Activated naive CD8-positive, alpha-beta T cell treated with anti-CD3 and anti-CD28 coated beads, Interleukin-2, amount 10 ng/mL, durations not matched to agents 7 days and 5 days (primary cell): ENCODE measurements at regions not wholly inside any gene's neighbourhood (a gene's known extent, or its start where the extent isn't known, plus 50 kb on each side); places are given as distances from the start of the nearest gene placed in this dataset.
"Not testable (repeated sequence)": the region's sequence is repeated elsewhere in the genome, so short reads cannot be mapped to it uniquely, and the experiment has no call there.

Experiments used
- ATAC-seq: fragments of 150-1000 bp; cut with Tn5 transposase; one replicate; pipeline ENCODE4 v1.10.0; 2021; ENCODE audit warnings: low read depth, moderate library complexity
- POLR2A ChIA-PET: fragments of 350-600 bp; sonication (Branson Sonifier 250); formaldehyde crosslinking; loops from one replicate; lab custom pipeline; 2021; ENCODE audit warnings: antibody characterized with exemption; lab: Charles Lee
- DNase-seq: peaks from one replicate; pipeline ENCODE4 v3.0.0; 2021
- H3K27ac Mint-ChIP-seq: one replicate; pipeline ENCODE4 v1.8.0; 2022; ENCODE audit warnings: mild to moderate bottlenecking, mixed read lengths
- H3K27me3 Mint-ChIP-seq: one replicate; pipeline ENCODE4 v1.8.0; 2022; ENCODE audit warnings: mild to moderate bottlenecking, moderate library complexity, mixed read lengths
- H3K36me3 Mint-ChIP-seq: one replicate; pipeline ENCODE4 v1.8.0; 2021; ENCODE audit warnings: mild to moderate bottlenecking, mixed read lengths
- H3K4me1 Mint-ChIP-seq: one replicate; pipeline ENCODE4 v1.8.0; 2021; ENCODE audit warnings: mixed read lengths
- H3K4me3 Mint-ChIP-seq: one replicate; pipeline ENCODE4 v1.8.0; 2022; ENCODE audit warnings: mild to moderate bottlenecking, moderate library complexity, mixed read lengths
- H3K9me3 Mint-ChIP-seq: one replicate; pipeline ENCODE4 v1.8.0; 2021; ENCODE audit warnings: mixed read lengths

- peaks cover 7% of the 10 kb centered on the region for H3K9me3 Mint-ChIP-seq
- H3K4me1 Mint-ChIP-seq: no peaks in the 10 kb centered on the region
- no peaks in the 10 kb centered on the region for H3K27me3 Mint-ChIP-seq
- H3K4me3 Mint-ChIP-seq: no peak overlapping the region
- ATAC-seq: no peak
- H3K36me3 Mint-ChIP-seq: no peaks in the 10 kb centered on the region
- POLR2A ChIA-PET: no interaction called here
- no peak overlapping the region for H3K27ac Mint-ChIP-seq
- no peak for DNase-seq
Measured at GRCh38 chrX:861340-861890, 230.8 kb downstream of the SHOX start.

- no peaks in the 10 kb centered on the region for H3K27me3 Mint-ChIP-seq
- no peak overlapping the region for H3K27ac Mint-ChIP-seq
- peaks cover 7% of the 10 kb centered on the region for H3K9me3 Mint-ChIP-seq
- no peak for DNase-seq
- ATAC-seq: no peak
- POLR2A ChIA-PET: no interaction called here
- no peaks in the 10 kb centered on the region for H3K4me1 Mint-ChIP-seq
- no peaks in the 10 kb centered on the region for H3K36me3 Mint-ChIP-seq
- no peak overlapping the region for H3K4me3 Mint-ChIP-seq
Measured at GRCh38 chrX:859329-859728, 228.7 kb downstream of the SHOX start.

- DNase-seq: no peak
- Mint-ChIP-seq H3K36me3 (no peaks in the 10 kb centered on the region), H3K27me3 (no peaks in the 10 kb centered on the region), H3K27ac (no peak overlapping the region), H3K9me3 (peaks cover 7% of the 10 kb centered on the region), H3K4me3 (no peak overlapping the region), H3K4me1 (no peaks in the 10 kb centered on the region)
- no peak for ATAC-seq
- POLR2A ChIA-PET: no interaction called here
Measured at GRCh38 chrX:858542-859078, 228.0 kb downstream of the SHOX start.

DNA sequence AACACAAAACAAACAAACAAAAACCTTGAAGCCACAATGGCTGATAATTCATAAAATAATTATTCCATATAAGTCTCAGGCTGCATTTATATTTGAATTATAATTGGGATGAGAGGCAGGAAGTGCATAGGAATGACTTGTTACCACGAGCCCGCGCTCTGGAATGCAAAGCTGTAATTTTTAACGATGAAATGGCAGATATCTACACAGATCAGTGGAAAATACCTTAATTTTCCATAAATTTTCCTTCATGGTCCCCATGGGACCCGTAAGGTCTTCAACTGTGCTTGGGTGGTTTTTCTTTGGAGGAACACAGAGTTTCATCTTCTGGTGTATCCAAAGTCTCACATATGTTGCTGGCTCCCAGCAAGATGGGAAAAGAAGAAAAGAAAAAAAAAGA lies 226.8 kb downstream of the SHOX start:
- peaks cover 7% of the 10 kb centered on the region for H3K9me3 Mint-ChIP-seq
- no peaks in the 10 kb centered on the region for H3K4me1 Mint-ChIP-seq
- DNase-seq: no peak
- H3K27me3 Mint-ChIP-seq: no peaks in the 10 kb centered on the region
- no peak overlapping the region for H3K4me3 Mint-ChIP-seq
- POLR2A ChIA-PET: no interaction called here
- H3K36me3 Mint-ChIP-seq: no peaks in the 10 kb centered on the region
- no peak for ATAC-seq
- no peak overlapping the region for H3K27ac Mint-ChIP-seq

- POLR2A ChIA-PET: no interaction called here
- Mint-ChIP-seq H3K36me3 (no peaks in the 10 kb centered on the region), H3K9me3 (peaks cover 4% of the 10 kb centered on the region), H3K4me1 (no peaks in the 10 kb centered on the region), H3K4me3 (no peak overlapping the region), H3K27me3 (no peaks in the 10 kb centered on the region), H3K27ac (no peak overlapping the region)
- ATAC-seq (no peak), DNase-seq (no peak)
Measured at GRCh38 chrX:856566-857290, 226.1 kb downstream of the SHOX start.

DNA sequence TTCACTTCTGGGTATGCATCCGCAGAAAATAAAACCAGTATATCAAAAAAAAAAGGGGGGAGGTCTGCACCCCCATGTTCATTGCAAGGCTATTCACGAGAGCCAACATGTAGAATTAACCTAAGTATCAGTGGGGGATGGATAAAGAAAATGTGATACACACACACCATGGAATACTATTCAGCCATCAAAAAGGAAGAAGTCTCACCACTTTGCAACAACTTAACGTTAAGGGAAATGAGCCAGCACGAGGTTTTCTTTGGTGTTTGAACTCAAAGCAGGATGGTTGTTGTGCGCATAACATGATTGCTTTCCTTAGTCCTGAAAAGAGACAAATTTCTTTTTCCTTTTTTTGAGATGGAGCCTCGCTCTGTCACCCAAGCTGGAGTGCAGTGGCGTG lies 222.7 kb downstream of the SHOX start:
- Mint-ChIP-seq H3K4me3 (no peak overlapping the region), H3K36me3 (no peaks in the 10 kb centered on the region), H3K9me3 (no peaks in the 10 kb centered on the region), H3K27ac (no peak overlapping the region), H3K27me3 (peaks cover 2% of the 10 kb centered on the region), H3K4me1 (peaks cover 2% of the 10 kb centered on the region)
- ATAC-seq (no peak), DNase-seq (no peak)
- POLR2A ChIA-PET: no interaction called here

DNA sequence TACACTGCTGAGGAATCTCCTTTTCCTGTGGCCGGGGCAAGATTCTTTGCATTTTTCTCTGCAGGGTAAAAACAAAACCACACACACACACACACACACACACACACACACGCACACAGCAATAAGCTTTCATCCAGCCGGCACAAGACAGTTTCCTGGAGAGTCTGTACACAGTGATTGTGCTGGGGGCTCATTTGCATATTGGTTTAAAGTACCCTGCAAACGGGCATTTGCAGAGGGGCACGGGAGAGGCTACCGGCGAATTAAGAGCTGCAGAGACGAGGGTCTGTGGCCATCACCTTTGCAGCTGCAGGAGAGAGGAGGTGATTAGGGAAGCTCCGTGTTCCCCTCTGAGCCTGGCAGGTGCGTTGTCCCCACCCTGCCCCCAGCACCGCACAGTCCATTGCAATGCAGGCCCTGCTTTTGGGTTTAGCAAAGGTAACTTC lies 219.9 kb downstream of the SHOX start:
- no peak for ATAC-seq
- H3K27ac Mint-ChIP-seq: no peak overlapping the region
- H3K27me3 Mint-ChIP-seq: peaks cover 2% of the 10 kb centered on the region
- H3K4me1 Mint-ChIP-seq: peaks cover 2% of the 10 kb centered on the region
- H3K4me3 Mint-ChIP-seq: peak overlapping the region; percentile 32
- POLR2A ChIA-PET: no interaction called here
- no peak for DNase-seq
- H3K9me3 Mint-ChIP-seq: no peaks in the 10 kb centered on the region
- H3K36me3 Mint-ChIP-seq: no peaks in the 10 kb centered on the region

DNA sequence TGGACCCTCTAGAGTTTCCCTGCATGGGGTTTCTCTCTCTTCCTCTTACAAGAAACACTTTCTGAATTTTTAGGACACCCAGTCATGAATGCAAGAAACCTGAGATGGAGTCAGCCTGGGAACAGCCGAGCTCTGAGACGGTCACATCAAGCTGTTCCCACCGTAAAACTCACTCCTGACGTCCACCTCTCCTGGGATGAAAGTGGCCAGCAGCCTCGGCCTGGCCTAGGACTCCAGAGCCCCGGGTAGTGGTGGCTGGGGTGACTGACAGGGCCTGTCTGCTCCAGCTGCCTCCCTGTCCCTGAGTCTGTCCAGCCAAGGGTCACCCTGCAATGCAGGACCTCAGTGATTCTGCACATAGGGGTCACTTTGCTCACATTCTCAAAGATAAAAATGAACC lies 217.8 kb downstream of the SHOX start:
- no peak overlapping the region for H3K27ac Mint-ChIP-seq
- DNase-seq (no peak), ATAC-seq (no peak)
- POLR2A ChIA-PET: no interaction called here
- H3K4me1 Mint-ChIP-seq: peaks cover 2% of the 10 kb centered on the region
- H3K36me3 Mint-ChIP-seq: no peaks in the 10 kb centered on the region
- H3K4me3 Mint-ChIP-seq: no peak overlapping the region
- H3K9me3 Mint-ChIP-seq: no peaks in the 10 kb centered on the region
- peaks cover 2% of the 10 kb centered on the region for H3K27me3 Mint-ChIP-seq

GRCh38 chrX:843306-843705 lies 212.7 kb downstream of the SHOX start:
- no peaks in the 10 kb centered on the region for H3K4me1 Mint-ChIP-seq
- ATAC-seq: no peak
- H3K36me3 Mint-ChIP-seq: no peaks in the 10 kb centered on the region
- H3K9me3 Mint-ChIP-seq: no peaks in the 10 kb centered on the region
- no peak for DNase-seq
- H3K4me3 Mint-ChIP-seq: no peak overlapping the region
- H3K27me3 Mint-ChIP-seq: no peaks in the 10 kb centered on the region
- POLR2A ChIA-PET: no interaction called here
- H3K27ac Mint-ChIP-seq: no peak overlapping the region

DNA sequence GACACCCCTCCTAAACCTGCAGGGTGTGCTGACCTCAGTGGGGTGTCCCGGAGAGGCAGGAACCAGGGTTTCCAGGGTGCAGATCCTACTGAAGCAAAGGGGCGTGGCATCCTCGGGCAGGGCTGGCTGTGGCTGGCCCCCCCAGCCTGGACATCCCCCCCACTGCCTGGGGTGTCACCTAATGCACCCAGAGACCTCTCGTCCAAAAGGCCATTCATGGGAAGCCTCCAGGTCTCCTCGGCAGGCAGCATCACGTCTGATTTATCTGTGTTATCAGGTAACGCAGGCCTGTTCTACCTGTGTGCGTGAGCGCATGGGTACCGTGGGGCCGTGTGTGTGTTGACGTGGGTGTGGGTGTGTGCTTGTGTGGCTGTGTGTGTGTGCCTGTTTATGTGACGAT lies 210.0 kb downstream of the SHOX start:
- H3K27ac Mint-ChIP-seq: no peak overlapping the region
- H3K4me3 Mint-ChIP-seq: no peak overlapping the region
- no peaks in the 10 kb centered on the region for H3K36me3 Mint-ChIP-seq
- peaks cover 9% of the 10 kb centered on the region for H3K9me3 Mint-ChIP-seq
- no peaks in the 10 kb centered on the region for H3K4me1 Mint-ChIP-seq
- ATAC-seq (no peak), DNase-seq (no peak)
- POLR2A ChIA-PET: no interaction called here
- H3K27me3 Mint-ChIP-seq: no peaks in the 10 kb centered on the region

- H3K36me3 Mint-ChIP-seq, H3K4me3 Mint-ChIP-seq, POLR2A ChIA-PET, H3K27ac Mint-ChIP-seq, H3K27me3 Mint-ChIP-seq, DNase-seq, ATAC-seq, H3K4me1 Mint-ChIP-seq: not testable (repeated sequence)
- peaks cover 10% of the 10 kb centered on the region for H3K9me3 Mint-ChIP-seq
Measured at GRCh38 chrX:838666-839065, 208.1 kb downstream of the SHOX start.

GRCh38 chrX:835857-836256 lies 205.3 kb downstream of the SHOX start:
- POLR2A ChIA-PET, ATAC-seq, DNase-seq, H3K4me3 Mint-ChIP-seq, H3K27ac Mint-ChIP-seq, H3K4me1 Mint-ChIP-seq, H3K36me3 Mint-ChIP-seq, H3K27me3 Mint-ChIP-seq: not testable (repeated sequence)
- H3K9me3 Mint-ChIP-seq: peaks cover 10% of the 10 kb centered on the region

- H3K36me3 Mint-ChIP-seq: no peaks in the 10 kb centered on the region
- H3K4me1 Mint-ChIP-seq: no peaks in the 10 kb centered on the region
- POLR2A ChIA-PET: no interaction called here
- H3K9me3 Mint-ChIP-seq: peaks cover 5% of the 10 kb centered on the region
- DNase-seq (no peak), ATAC-seq (no peak)
- no peak overlapping the region for H3K4me3 Mint-ChIP-seq
- no peak overlapping the region for H3K27ac Mint-ChIP-seq
- H3K27me3 Mint-ChIP-seq: no peaks in the 10 kb centered on the region
Measured at GRCh38 chrX:830532-830931, 199.9 kb downstream of the SHOX start.

DNA sequence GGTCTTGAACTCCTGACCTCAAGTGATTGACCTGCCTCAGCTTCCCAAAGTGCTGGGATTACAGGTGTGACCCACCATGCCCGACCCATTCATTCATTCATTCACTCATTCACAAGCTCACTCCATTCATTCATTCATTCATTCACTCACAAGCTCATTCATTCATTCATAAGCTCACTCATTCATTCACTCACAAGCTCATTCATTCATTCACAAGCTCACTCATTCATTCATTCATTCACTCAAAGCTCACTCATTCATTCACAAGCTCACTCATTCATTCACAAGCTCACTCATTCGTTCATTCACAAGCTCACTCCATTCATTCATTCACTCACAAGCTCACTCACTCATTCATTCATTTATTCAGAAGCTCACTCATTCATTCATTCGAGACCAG lies 198.6 kb downstream of the SHOX start:
- no peaks in the 10 kb centered on the region for H3K36me3 Mint-ChIP-seq
- no peak overlapping the region for H3K27ac Mint-ChIP-seq
- no peak overlapping the region for H3K4me3 Mint-ChIP-seq
- POLR2A ChIA-PET: no interaction called here
- DNase-seq (no peak), ATAC-seq (no peak)
- H3K9me3 Mint-ChIP-seq: peaks cover 4% of the 10 kb centered on the region
- no peaks in the 10 kb centered on the region for H3K4me1 Mint-ChIP-seq
- H3K27me3 Mint-ChIP-seq: no peaks in the 10 kb centered on the region
